ENCODE measurements at regions not wholly inside any gene's neighbourhood (a gene's known extent, or its start where the extent isn't known, plus 50 kb on each side); places are given as distances from the start of the nearest gene placed in this dataset.
"Not testable (repeated sequence)": the region's sequence is repeated elsewhere in the genome, so short reads cannot be mapped to it uniquely, and the experiment has no call there.

DNA sequence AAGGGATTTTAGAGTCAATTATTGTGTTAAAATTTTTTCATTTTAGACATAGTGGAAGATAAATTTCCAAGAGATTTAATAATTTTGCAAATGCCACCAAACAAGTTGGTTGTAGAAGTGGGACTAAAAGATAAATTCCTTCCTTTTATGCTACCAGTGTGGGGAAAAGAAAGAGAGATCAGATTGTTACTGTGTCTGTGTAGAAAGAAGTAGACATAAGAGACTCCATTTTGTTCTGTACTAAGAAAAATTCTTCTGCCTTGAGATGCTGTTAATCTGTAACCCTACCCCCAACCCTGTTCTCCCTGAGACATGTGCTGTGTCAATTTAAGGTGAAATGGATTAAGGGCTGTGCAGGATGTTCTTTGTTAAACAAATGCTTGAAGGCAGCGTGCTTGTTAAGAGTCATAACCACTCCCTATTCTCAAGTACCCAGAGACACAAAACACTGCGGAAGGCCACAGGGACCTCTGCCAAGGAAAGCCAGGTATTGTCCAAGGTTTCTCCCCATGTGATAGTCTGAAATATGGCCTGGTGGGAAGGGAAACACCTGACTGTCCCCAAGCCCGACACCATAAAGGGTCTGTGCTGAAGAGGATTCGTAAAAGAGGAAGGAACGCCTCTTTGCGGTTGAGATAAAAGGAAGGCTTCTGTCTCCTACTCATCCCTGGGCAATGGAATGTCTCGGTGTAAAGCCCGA, 117.0 kb downstream of the CEP44 start:
- DNase-seq (ENCODE audit: low read depth): not testable (repeated sequence)

- DNase-seq (ENCODE audit: low read depth): peak; percentile 16
Measured at GRCh38 chr4:174398728-174399127, 115.0 kb downstream of the CEP44 start.

- no peak for DNase-seq (ENCODE audit: low read depth)
Measured at GRCh38 chr4:174397366-174398155, 113.8 kb downstream of the CEP44 start.

GRCh38 chr4:174396599-174397110, 112.9 kb downstream of the CEP44 start:
- DNase-seq (ENCODE audit: low read depth): no peak

GRCh38 chr4:174394915-174395314, 111.2 kb downstream of the CEP44 start:
- peak; percentile 3 for DNase-seq (ENCODE audit: low read depth)

- DNase-seq (ENCODE audit: low read depth): no peak
Measured at GRCh38 chr4:174389439-174389838, 105.7 kb downstream of the CEP44 start.

- DNase-seq (ENCODE audit: low read depth): no peak
Measured at GRCh38 chr4:174388461-174389145, 104.9 kb downstream of the CEP44 start.

GRCh38 chr4:174387721-174388120, 104.0 kb downstream of the CEP44 start:
- no peak for DNase-seq (ENCODE audit: low read depth)

DNA sequence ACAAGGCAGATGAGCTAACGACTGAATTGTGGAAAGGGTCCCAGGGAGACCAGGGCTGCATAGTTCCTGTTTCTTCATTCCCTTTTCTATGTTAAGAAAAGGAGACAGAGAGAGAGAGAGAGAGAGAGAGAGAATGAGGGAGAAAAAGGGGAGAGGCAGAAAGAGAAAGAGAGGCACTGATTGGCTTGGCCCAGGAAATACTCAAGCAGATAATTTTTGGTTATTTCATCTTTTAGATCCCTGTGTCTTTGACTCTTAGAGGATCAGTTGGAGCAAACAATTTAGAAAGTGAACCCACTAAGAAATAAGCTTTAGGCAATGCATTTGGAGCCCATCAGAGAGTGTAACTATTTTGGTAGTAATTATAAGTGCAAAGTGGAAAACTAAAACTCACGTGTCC, 103.4 kb downstream of the CEP44 start:
- no peak for DNase-seq (ENCODE audit: low read depth)

DNA sequence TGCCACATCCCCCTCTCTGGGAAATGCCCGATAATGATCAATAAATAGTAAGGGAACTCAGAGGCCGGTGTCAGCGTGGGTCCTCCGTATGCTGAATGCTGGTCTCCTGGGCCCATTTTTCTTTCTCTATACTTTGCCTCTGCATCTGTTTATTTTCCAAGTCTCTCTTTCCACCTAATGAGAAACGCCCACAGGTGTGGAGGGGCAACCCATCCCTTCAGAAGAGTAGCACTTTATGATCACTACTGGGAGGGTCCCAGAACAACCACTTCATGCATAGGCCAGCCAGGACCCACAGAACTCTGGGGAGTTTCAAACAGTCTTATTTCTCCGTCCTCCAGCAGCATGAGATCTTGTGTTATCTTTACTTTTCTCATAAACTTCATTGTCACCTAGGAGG, 100.1 kb downstream of the CEP44 start:
- no peak for DNase-seq (ENCODE audit: low read depth)

- DNase-seq (ENCODE audit: low read depth): not testable (repeated sequence)
Measured at GRCh38 chr4:174382938-174383605, 99.4 kb downstream of the CEP44 start.
